Gastrocnemius medialis (tissue), 4 donors: ENCODE measurements at regions not wholly inside any gene's neighbourhood (a gene's known extent, or its start where the extent isn't known, plus 50 kb on each side); places are given as distances from the start of the nearest gene placed in this dataset.
"Not testable (repeated sequence)": the region's sequence is repeated elsewhere in the genome, so short reads cannot be mapped to it uniquely, and the experiment has no call there.

Experiments used
- ATAC-seq, 2 donors: fragments of 150-250 bp; one replicate each; pipeline ENCODE4 v1.9.1; 2016
- DNase-seq, 2 donors: peaks; one replicate each; pipeline ENCODE4 v3.0.0-alpha.2; 2019
- H3K27ac ChIP-seq, 4 donors: fragments of 200-600 bp; sonication (generic); 1 replicate in 1 of 4; 2 replicates in 3 of 4; pipeline ENCODE4 v1.5.1; 2016 to 2018; ENCODE audit warnings: mild to moderate bottlenecking in 2 of 4, moderate library complexity in 1 of 4
- H3K27me3 ChIP-seq, 3 donors: fragments of 200-600 bp; sonication (generic) in 2 of 3; 1 replicate in 1 of 3; 2 replicates in 2 of 3; pipeline versions ENCODE4 v1.5.1 to v1.6.0; 2016 to 2019; ENCODE audit warnings: mild to moderate bottlenecking in 1 of 3, moderate library complexity in 1 of 3
- H3K36me3 ChIP-seq, 2 donors: fragments of 200-600 bp; sonication (generic) in 1 of 2; one replicate each; pipeline ENCODE4 v1.5.1; 2017 to 2018
- H3K4me1 ChIP-seq, 2 donors: fragments of 200-600 bp; sonication (generic) in 1 of 2; one replicate each; pipeline ENCODE4 v1.5.1; 2016 to 2017; ENCODE audit warnings: mild to moderate bottlenecking in 2 of 2
- H3K4me3 ChIP-seq, 4 donors: fragments of 200-600 bp; sonication (generic) in 3 of 4; 1 replicate in 1 of 4; 2 replicates in 3 of 4; pipeline ENCODE4 v1.5.1; 2016 to 2019; ENCODE audit warnings: mild to moderate bottlenecking in 2 of 4
- H3K9me3 ChIP-seq, 3 donors: fragments of 200-600 bp; sonication (generic) in 2 of 3; 1 replicate in 1 of 3; 2 replicates in 2 of 3; pipeline ENCODE4 v1.5.1; 2016 to 2019
- CTCF ChIP-seq, 5 experiments: fragments of 450-650 bp in 3 of 5; fragments of 200-600 bp in 2 of 5; sonication (generic) in 2 of 5; IDR thresholded peaks in 4 of 5; conservative IDR thresholded peaks in 1 of 5; 1 replicate in 4 of 5; 2 replicates in 1 of 5; pipeline ENCODE4 v1.5.1; 2016 to 2019; ENCODE audit warnings: antibody characterized with exemption in 5 of 5, mild to moderate bottlenecking in 3 of 5, moderate library complexity in 3 of 5
- POLR2A ChIP-seq, 2 donors: fragments of 450-650 bp; IDR thresholded peaks; one replicate each; pipeline ENCODE4 v1.6.1; 2017; ENCODE audit warnings: antibody characterized with exemption in 2 of 2, mild to moderate bottlenecking in 2 of 2, moderate library complexity in 2 of 2
- in situ Hi-C, 4 donors: fragments of 200-750 bp; cut with MboI; loops; one replicate each; pipeline versions ENCODE4 v1.15.0 to v1.8.0; 2017; ENCODE audit warnings: low sequenced_read_pairs in 4 of 4
- intact Hi-C: fragments of 100-400 bp; cut with DNase I; formaldehyde crosslinking; loops from one replicate; pipeline ENCODE4 v1.15.1; 2023; ENCODE audit warnings: low total_unique reads

GRCh38 chr5:82873452-82873851 lies 203.7 kb downstream of the TMEM167A start:
- in situ Hi-C loops: no loop called here
- TF ChIP-seq CTCF (IDR thresholded peaks at IDR 0.05 in 4 of 5, conservative IDR thresholded peaks at IDR 0.05 in 1 of 5): no peak
- TF ChIP-seq POLR2A (IDR thresholded peaks at IDR 0.05): no peak

GRCh38 chr5:82872321-82873288 lies 204.6 kb downstream of the TMEM167A start:
- H3K4me1 ChIP-seq, H3K27ac ChIP-seq, intact Hi-C loops, H3K9me3 ChIP-seq, H3K36me3 ChIP-seq, ATAC-seq, H3K27me3 ChIP-seq, in situ Hi-C loops, DNase-seq, H3K4me3 ChIP-seq: not testable (repeated sequence)

More at GRCh38 chr5:82873452-82873851, 203.7 kb downstream of the TMEM167A start:
- Histone ChIP-seq H3K27ac (no peak overlapping the region), H3K36me3 (no peaks in the 10 kb centered on the region), H3K9me3 (peaks cover 0 to 5% (median 0%) of the 10 kb centered on the region in 3 donors), H3K4me3 (no peak overlapping the region), H3K27me3 (no peaks in the 10 kb centered on the region), H3K4me1 (no peaks in the 10 kb centered on the region)
- ATAC-seq (no peak), DNase-seq (no peak)
- intact Hi-C loops: no loop called here

- H3K4me3 ChIP-seq: no peak overlapping the region
- in situ Hi-C loops (no loop called here), intact Hi-C loops (no loop called here)
- H3K36me3 ChIP-seq: no peaks in the 10 kb centered on the region
- no peak overlapping the region for H3K27ac ChIP-seq
- TF ChIP-seq CTCF (IDR thresholded peaks at IDR 0.05 in 4 of 5, conservative IDR thresholded peaks at IDR 0.05 in 1 of 5): no peak
- no peak for TF ChIP-seq POLR2A (IDR thresholded peaks at IDR 0.05)
- no peaks in the 10 kb centered on the region for H3K27me3 ChIP-seq
- no peaks in the 10 kb centered on the region for H3K9me3 ChIP-seq
- DNase-seq (no peak), ATAC-seq (no peak)
- H3K4me1 ChIP-seq: no peaks in the 10 kb centered on the region
Observed at GRCh38 chr5:82865625-82866024, 211.6 kb downstream of the TMEM167A start.

GRCh38 chr5:82863266-82863665 lies 213.9 kb downstream of the TMEM167A start:
- Histone ChIP-seq H3K4me3 (no peak overlapping the region), H3K36me3 (no peaks in the 10 kb centered on the region), H3K27me3 (no peaks in the 10 kb centered on the region), H3K9me3 (no peaks in the 10 kb centered on the region), H3K27ac (no peak overlapping the region), H3K4me1 (no peaks in the 10 kb centered on the region)
- no peak for ATAC-seq
- intact Hi-C loops: no loop called here
- TF ChIP-seq CTCF (IDR thresholded peaks at IDR 0.05 in 4 of 5, conservative IDR thresholded peaks at IDR 0.05 in 1 of 5) (no peak), POLR2A (IDR thresholded peaks at IDR 0.05) (no peak)
- no peak for DNase-seq
- in situ Hi-C loops: no loop called here

- no peak overlapping the region for H3K4me3 ChIP-seq
- DNase-seq (no peak), ATAC-seq (no peak)
- H3K4me1 ChIP-seq: no peaks in the 10 kb centered on the region
- TF ChIP-seq CTCF (IDR thresholded peaks at IDR 0.05 in 4 of 5, conservative IDR thresholded peaks at IDR 0.05 in 1 of 5) (no peak), POLR2A (IDR thresholded peaks at IDR 0.05) (no peak)
- intact Hi-C loops (no loop called here), in situ Hi-C loops (no loop called here)
- H3K27ac ChIP-seq: no peak overlapping the region
- no peaks in the 10 kb centered on the region for H3K36me3 ChIP-seq
- no peaks in the 10 kb centered on the region for H3K9me3 ChIP-seq
- H3K27me3 ChIP-seq: no peaks in the 10 kb centered on the region
Observed at GRCh38 chr5:82862711-82863110, 214.5 kb downstream of the TMEM167A start.
